Stromal cell of bone marrow (primary cell): ENCODE measurements at regions not wholly inside any gene's neighbourhood (a gene's known extent, or its start where the extent isn't known, plus 50 kb on each side); places are given as distances from the start of the nearest gene placed in this dataset.

Experiments
- DNase-seq: peaks from one replicate; pipeline ENCODE4 v3.0.0-alpha.2; 2012; ENCODE audit warnings: low read depth

- DNase-seq, result peak; percentile 91
These were observed 215.2 kb downstream of the RPS24 start for GRCh38 chr10:78248651-78249464.

- no peak for DNase-seq
These were observed 216.0 kb downstream of the RPS24 start for GRCh38 chr10:78249690-78250089.

GRCh38 chr10:78250313-78251015 is 216.8 kb downstream of the RPS24 start:
- no peak for DNase-seq

GRCh38 chr10:78251016-78251385 is 217.3 kb downstream of the RPS24 start:
- DNase-seq, result no peak

GRCh38 chr10:78252286-78252685 is 218.6 kb downstream of the RPS24 start:
- DNase-seq, result no peak

- DNase-seq, result no peak
These were observed 219.6 kb downstream of the RPS24 start for GRCh38 chr10:78253063-78253853.

GRCh38 chr10:78254013-78254412 is 220.3 kb downstream of the RPS24 start:
- no peak for DNase-seq

- DNase-seq, result no peak
These were observed 221.6 kb downstream of the RPS24 start for GRCh38 chr10:78255214-78255613.

- peak; percentile 99 for DNase-seq
These were observed 222.4 kb downstream of the RPS24 start for GRCh38 chr10:78255796-78256638.

GRCh38 chr10:78258323-78259030 is 224.8 kb downstream of the RPS24 start:
- DNase-seq, result no peak

GRCh38 chr10:78259391-78259790 is 225.7 kb downstream of the RPS24 start:
- no peak for DNase-seq

- no peak for DNase-seq
These were observed 226.5 kb downstream of the RPS24 start for GRCh38 chr10:78260141-78260540.

GRCh38 chr10:78260680-78261079 is 227.0 kb downstream of the RPS24 start:
- no peak for DNase-seq

GRCh38 chr10:78261291-78261690 is 227.6 kb downstream of the RPS24 start:
- DNase-seq, result no peak

GRCh38 chr10:78262860-78263259 is 229.2 kb downstream of the RPS24 start:
- DNase-seq, result no peak

GRCh38 chr10:78263521-78263988 is 229.9 kb downstream of the RPS24 start:
- peak; percentile 85 for DNase-seq

- no peak for DNase-seq
These were observed 230.7 kb downstream of the RPS24 start for GRCh38 chr10:78264361-78264760.

GRCh38 chr10:78266741-78267469 is 233.2 kb downstream of the RPS24 start:
- DNase-seq, result no peak

GRCh38 chr10:78267598-78267997 is 233.9 kb downstream of the RPS24 start:
- DNase-seq, result no peak

- DNase-seq, result no peak
These were observed 235.4 kb downstream of the RPS24 start for GRCh38 chr10:78269060-78269459.
